PC-9 (cell line): ENCODE measurements at regions not wholly inside any gene's neighbourhood (a gene's known extent, or its start where the extent isn't known, plus 50 kb on each side); places are given as distances from the start of the nearest gene placed in this dataset.

Experiments used
- BruUV-seq: library from RNA; stranded (reverse); fragments of 400-500 nt; replicated peaks from 2 replicates; lab custom pipeline; 2021; lab: Mats Ljungman, UMichigan
- CTCF ChIA-PET: fragments of 300-600 bp; sonication (Branson Sonifier 250); formaldehyde crosslinking; loops from one replicate; lab custom pipeline; 2022; ENCODE audit warnings: antibody characterized with exemption; lab: Charles Lee
- POLR2A ChIA-PET: fragments of 300-600 bp; sonication (Branson Sonifier 250); formaldehyde crosslinking; loops from one replicate; lab custom pipeline; 2022; ENCODE audit warnings: antibody characterized with exemption; ENCODE audit not compliant: unreplicated experiment; lab: Charles Lee
- DNase-seq, 2 experiments: peaks; one replicate each; pipeline versions ENCODE4 v3.0.0 to v3.0.0-alpha.2; 2015 to 2022; ENCODE audit warnings: mixed read lengths in 1 of 2
- H2AFZ ChIP-seq: fragments of 200-600 bp; sonication (generic); 2 replicates; pipeline ENCODE4 v1.8.1; 2017; ENCODE audit warnings: antibody characterized with exemption
- H3F3A ChIP-seq: fragments of 200-600 bp; sonication (generic); 2 replicates; pipeline ENCODE4 v1.8.1; 2017; ENCODE audit warnings: antibody characterized with exemption, mild to moderate bottlenecking, low read depth; ENCODE audit not compliant: insufficient read depth
- H3K27ac ChIP-seq: fragments of 200-600 bp; sonication (generic); 2 replicates; pipeline ENCODE4 v1.6.1; 2016; ENCODE audit warnings: mixed run types
- H3K27me3 ChIP-seq: fragments of 200-600 bp; sonication (generic); 2 replicates; pipeline ENCODE4 v1.6.1; 2016; ENCODE audit warnings: low read depth, mixed run types; ENCODE audit not compliant: insufficient read depth
- H3K36me3 ChIP-seq: fragments of 200-600 bp; sonication (generic); 2 replicates; pipeline ENCODE4 v1.6.1; 2016; ENCODE audit warnings: low read depth, mixed run types
- H3K4me1 ChIP-seq: fragments of 200-600 bp; sonication (generic); replicated peaks from 2 replicates; pipeline ENCODE4 v1.6.1; 2016; ENCODE audit warnings: mixed run types; ENCODE audit not compliant: insufficient read depth
- H3K4me2 ChIP-seq: fragments of 200-600 bp; sonication (generic); 2 replicates; pipeline ENCODE4 v1.6.1; 2017; ENCODE audit warnings: mixed run types
- H3K4me3 ChIP-seq: fragments of 200-600 bp; sonication (generic); 2 replicates; pipeline ENCODE4 v1.6.1; 2016; ENCODE audit warnings: mixed run types
- H3K79me2 ChIP-seq: fragments of 200-600 bp; sonication (generic); 2 replicates; pipeline ENCODE4 v1.6.1; 2017; ENCODE audit warnings: low read depth, mixed run types
- H3K9me2 ChIP-seq: fragments of 200-600 bp; sonication (generic); 2 replicates; pipeline ENCODE4 v1.8.1; 2017; ENCODE audit warnings: mild to moderate bottlenecking; ENCODE audit not compliant: insufficient read depth
- H3K9me3 ChIP-seq: fragments of 200-600 bp; sonication (generic); 2 replicates; pipeline ENCODE4 v1.8.1; 2016; ENCODE audit warnings: low read depth; ENCODE audit not compliant: insufficient read depth
- H4K20me1 ChIP-seq: fragments of 200-600 bp; sonication (generic); 2 replicates; pipeline ENCODE4 v1.8.1; 2017; ENCODE audit not compliant: insufficient read depth
- CTCF ChIP-seq: fragments of 200-600 bp; sonication (generic); conservative IDR thresholded peaks from 2 replicates; pipeline ENCODE4 v1.6.1; 2017; ENCODE audit warnings: mixed run types, antibody characterized with exemption, mild to moderate bottlenecking, moderate library complexity
- EZH2 ChIP-seq: fragments of 200-600 bp; sonication (generic); IDR thresholded peaks from 2 replicates; pipeline ENCODE4 v1.8.0; 2017; ENCODE audit warnings: antibody characterized with exemption, low read depth
- intact Hi-C: fragments of 100-400 bp; cut with micrococcal nuclease; formaldehyde crosslinking; loops from one replicate; pipeline ENCODE4 v1.10.0; 2022; ENCODE audit not compliant: unreplicated experiment

GRCh38 chr5:4630031-4630430 is 510.1 kb upstream of the ADAMTS16 start:
- H2AFZ ChIP-seq: no peak overlapping the region
- H3F3A ChIP-seq: no peaks in the 10 kb centered on the region
- intact Hi-C loops: no loop called here
- CTCF ChIA-PET: no interaction called here
- no peaks in the 10 kb centered on the region for H3K9me2 ChIP-seq
- no TSS peak for BruUV-seq
- H3K4me1 ChIP-seq: no peaks in the 10 kb centered on the region
- POLR2A ChIA-PET: no interaction called here
- H3K27ac ChIP-seq: no peak overlapping the region
- peaks cover 74% of the 10 kb centered on the region for H3K27me3 ChIP-seq
- TF ChIP-seq EZH2: no peak
- no peak for TF ChIP-seq CTCF
- no peaks in the 10 kb centered on the region for H3K9me3 ChIP-seq
- H4K20me1 ChIP-seq: no peaks in the 10 kb centered on the region
- no peak overlapping the region for H3K4me3 ChIP-seq
- no peaks in the 10 kb centered on the region for H3K36me3 ChIP-seq
- H3K79me2 ChIP-seq: no peaks in the 10 kb centered on the region
- DNase-seq: no peak
- H3K4me2 ChIP-seq: no peak overlapping the region

DNA sequence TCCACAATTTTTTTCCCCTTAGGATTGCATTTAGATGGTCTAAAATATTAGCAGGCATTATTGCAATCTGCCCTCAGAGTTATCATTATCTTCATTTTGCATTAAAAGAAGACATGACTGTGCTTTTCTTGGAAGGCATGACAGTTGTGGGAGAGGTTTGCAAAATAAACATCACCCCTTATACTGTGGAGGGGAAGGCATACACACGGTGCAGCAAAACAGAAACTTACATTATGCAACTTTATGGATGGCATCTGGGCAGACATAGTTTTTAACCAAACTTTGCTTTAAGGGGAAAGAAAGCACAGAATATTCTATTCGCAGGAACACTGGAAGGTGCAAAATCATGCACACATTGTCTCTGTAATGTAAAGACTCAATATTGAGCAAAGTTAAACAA is 505.8 kb upstream of the ADAMTS16 start:
- Histone ChIP-seq H3K27me3 (peaks cover 70% of the 10 kb centered on the region), H3K79me2 (no peaks in the 10 kb centered on the region), H4K20me1 (no peaks in the 10 kb centered on the region), H3K4me2 (no peak overlapping the region), H3K27ac (no peak overlapping the region), H3F3A (no peaks in the 10 kb centered on the region), H2AFZ (no peak overlapping the region), H3K36me3 (no peaks in the 10 kb centered on the region), H3K9me3 (no peaks in the 10 kb centered on the region), H3K4me1 (no peaks in the 10 kb centered on the region), H3K4me3 (no peak overlapping the region), H3K9me2 (no peaks in the 10 kb centered on the region)
- no TSS peak for BruUV-seq
- intact Hi-C loops: no loop called here
- DNase-seq: no peak
- CTCF ChIA-PET: no interaction called here
- TF ChIP-seq EZH2 (no peak), CTCF (no peak)
- POLR2A ChIA-PET: no interaction called here

DNA sequence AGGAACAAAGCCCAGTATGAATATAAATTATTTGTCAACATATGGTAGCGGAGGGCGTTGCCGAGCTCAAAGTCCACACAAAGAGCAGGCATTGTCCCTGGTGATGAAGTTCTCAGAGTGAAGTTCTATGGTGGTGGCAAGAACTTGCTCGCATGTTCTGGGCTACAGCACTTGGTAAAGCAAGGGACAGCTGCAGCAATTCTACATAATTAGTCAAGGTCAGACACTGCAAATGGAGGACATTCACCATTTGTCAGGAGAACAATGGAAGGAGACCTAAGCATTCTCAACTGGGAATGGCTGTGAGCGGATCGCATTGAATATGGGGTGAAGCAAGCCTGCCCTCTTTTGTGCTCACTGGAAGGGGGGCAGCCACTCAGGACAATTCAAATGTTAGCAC is 503.8 kb upstream of the ADAMTS16 start:
- H3K36me3 ChIP-seq: no peaks in the 10 kb centered on the region
- intact Hi-C loops: no loop called here
- no peak overlapping the region for H3K4me2 ChIP-seq
- H3F3A ChIP-seq: no peaks in the 10 kb centered on the region
- ChIA-PET POLR2A (no interaction called here), CTCF (no interaction called here)
- no TSS peak for BruUV-seq
- no peak overlapping the region for H3K4me3 ChIP-seq
- no peaks in the 10 kb centered on the region for H3K9me3 ChIP-seq
- H4K20me1 ChIP-seq: no peaks in the 10 kb centered on the region
- no peaks in the 10 kb centered on the region for H3K9me2 ChIP-seq
- no peak for DNase-seq
- no peaks in the 10 kb centered on the region for H3K79me2 ChIP-seq
- TF ChIP-seq CTCF (no peak), EZH2 (no peak)
- H2AFZ ChIP-seq: no peak overlapping the region
- no peaks in the 10 kb centered on the region for H3K4me1 ChIP-seq
- no peak overlapping the region for H3K27ac ChIP-seq
- H3K27me3 ChIP-seq: peaks cover 68% of the 10 kb centered on the region
